HG02885 (cell line): ENCODE measurements at regions not wholly inside any gene's neighbourhood (a gene's known extent, or its start where the extent isn't known, plus 50 kb on each side); places are given as distances from the start of the nearest gene placed in this dataset.

Experiments used
- ATAC-seq: cut with Tn5 transposase; IDR thresholded peaks from one replicate; pipeline ENCODE4 v1.9.1; 2021; ENCODE audit warnings: mild to moderate bottlenecking; ENCODE audit not compliant: unreplicated experiment, poor library complexity

DNA sequence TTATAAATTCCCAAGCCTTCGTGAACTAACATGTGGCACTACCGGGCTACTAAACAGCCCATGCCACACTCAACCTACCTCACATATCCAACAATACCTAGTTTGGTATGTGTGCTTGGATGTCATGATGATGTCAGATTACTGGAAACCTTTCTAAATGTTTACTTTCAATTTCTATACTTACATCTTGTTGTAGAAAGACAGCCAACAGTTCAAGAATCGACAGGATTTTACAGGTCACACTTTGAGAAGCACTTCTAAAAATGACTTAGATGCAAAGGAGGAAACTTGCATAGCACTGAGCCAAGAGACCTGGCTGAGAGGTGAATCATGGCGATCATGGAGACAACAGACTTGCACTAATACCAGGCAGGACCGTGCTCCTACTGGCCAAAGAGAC, 209.9 kb downstream of the COL4A1 start:
- no peak for ATAC-seq

DNA sequence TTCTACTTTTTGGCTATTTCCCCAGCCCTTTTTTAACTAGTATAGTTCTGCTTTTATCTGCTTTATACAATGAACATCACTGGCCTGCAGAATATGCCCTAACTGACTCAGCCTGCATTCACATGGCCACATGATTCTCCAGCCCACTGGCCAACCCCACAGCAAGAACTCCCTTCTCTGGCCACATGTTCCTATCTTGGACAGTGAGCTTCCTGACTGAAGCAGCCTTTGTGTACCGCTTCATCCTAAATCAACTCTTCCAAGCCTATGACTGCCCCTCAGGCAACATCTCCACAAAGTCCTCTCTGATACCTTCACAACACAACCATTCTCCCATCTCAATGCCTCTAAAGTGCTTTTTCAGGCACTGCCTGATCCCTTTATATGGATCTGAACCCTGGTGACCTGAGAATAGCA, 214.1 kb downstream of the COL4A1 start:
- no peak for ATAC-seq

DNA sequence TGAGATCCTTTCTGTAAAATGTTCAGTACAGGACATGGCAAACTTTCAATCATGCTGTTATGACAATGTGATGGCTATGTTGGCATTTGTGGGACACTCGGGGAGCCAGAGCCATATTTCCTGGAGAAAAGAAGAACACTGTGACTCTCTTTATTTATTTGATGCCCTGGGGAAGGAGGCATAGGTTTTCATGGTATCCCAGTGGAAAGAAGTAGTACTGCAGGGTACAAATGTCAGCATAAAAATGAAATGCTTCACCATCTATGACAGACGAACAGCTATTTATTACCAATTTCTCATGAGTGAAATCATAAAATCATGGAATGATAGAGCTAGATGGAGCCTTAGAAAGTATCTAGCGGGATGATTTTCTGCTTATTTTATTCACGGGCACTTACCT, 217.1 kb downstream of the COL4A1 start:
- ATAC-seq = no peak

DNA sequence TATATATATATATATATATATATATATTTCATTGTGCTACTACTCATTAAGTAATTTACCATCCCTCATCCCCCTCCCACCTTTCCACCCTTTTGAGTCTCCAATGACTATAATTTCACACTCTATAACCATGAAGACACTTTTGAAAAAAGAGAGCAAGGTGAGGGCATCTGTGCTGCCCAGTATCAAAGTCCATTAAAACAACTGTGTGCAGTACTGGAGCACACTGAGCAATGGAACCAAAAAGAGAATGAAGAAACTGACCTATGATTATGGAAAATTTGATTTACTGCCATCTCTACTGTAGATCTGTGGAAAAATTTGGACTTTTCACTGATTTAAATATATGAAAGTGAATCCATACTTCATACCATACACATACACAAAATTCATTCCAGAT, 217.9 kb downstream of the COL4A1 start:
- no peak for ATAC-seq

DNA sequence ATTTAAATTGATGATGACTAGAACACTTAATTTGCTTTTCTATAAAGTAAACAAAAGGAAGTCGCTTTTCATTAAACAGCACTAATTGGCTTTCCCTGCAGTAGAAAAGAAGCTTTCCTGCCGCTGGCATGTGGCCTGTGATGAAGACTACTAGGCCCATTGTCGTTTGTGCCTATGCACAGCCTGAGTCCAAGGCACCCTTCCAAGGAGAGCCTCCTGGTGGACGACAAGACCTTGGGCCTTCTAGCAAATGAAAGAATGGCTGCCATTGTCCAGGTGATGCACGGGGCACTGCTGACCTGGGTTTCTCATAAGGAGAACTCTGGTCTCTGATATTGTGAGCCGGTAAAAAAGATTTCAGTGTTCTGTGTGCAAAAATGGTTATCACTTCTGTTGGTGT, 233.0 kb downstream of the COL4A1 start:
- ATAC-seq = no peak

DNA sequence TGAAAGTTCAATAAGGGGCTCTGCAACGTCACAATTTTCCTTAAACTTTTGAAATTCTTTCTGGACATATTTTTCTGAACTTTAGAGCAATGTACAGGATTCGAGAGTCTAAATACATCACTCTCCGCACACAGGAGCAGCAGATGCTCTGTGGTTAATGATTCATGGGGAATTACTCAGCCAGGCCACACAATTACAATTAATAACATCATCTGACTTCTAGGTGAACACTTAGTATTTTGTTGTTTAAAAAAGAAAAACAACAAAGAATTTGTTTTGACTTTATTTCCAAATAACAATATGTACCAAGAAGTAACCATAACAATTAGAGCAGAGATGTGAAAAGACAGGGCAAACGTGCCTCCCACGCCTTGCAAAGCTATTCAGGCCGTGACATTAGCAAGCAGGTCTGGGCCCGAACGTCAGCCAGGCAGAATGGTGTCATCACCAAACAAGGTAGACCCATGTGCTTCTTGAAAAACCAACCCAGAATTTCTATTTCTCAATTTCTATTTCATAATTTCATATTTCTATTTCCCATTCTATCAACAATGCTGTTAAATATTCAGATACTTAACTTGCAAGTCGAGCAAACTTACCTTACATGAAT, 236.3 kb downstream of the COL4A1 start:
- ATAC-seq = no peak

DNA sequence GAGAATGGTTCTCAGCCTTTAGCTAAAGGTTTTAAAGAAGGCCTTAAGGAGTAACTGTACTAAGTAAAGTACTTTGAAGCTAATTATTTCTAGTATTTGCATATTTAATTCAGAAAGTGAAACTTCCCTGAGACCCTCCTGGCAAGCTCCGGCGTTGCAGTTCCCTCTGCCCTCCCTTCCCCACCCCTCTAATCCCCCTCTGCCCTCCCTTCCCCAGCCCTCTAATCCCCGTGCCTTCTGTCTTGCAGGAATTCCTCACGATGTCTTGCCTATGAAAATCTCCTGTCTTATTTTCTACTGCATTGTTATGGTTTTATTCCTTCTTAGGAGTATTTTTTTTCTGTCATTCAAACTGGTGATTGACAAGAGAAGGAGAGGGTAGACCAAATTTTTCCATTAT, 236.9 kb downstream of the COL4A1 start:
- ATAC-seq = no peak

DNA sequence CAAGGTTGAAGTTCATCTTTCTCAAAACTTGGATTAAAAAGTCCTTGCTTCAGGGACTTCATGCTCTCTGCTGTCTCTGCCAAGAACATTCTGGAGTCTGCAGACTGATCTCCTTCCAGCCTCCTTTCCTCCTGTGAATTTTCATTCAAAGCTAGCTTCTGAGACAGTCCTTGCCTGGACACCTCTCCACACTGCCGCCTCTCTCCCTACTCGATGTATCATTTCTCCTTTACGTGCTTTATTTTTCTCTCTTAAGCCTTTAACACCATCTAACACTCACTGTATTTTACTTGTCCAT, 238.8 kb downstream of the COL4A1 start:
- no peak for ATAC-seq

DNA sequence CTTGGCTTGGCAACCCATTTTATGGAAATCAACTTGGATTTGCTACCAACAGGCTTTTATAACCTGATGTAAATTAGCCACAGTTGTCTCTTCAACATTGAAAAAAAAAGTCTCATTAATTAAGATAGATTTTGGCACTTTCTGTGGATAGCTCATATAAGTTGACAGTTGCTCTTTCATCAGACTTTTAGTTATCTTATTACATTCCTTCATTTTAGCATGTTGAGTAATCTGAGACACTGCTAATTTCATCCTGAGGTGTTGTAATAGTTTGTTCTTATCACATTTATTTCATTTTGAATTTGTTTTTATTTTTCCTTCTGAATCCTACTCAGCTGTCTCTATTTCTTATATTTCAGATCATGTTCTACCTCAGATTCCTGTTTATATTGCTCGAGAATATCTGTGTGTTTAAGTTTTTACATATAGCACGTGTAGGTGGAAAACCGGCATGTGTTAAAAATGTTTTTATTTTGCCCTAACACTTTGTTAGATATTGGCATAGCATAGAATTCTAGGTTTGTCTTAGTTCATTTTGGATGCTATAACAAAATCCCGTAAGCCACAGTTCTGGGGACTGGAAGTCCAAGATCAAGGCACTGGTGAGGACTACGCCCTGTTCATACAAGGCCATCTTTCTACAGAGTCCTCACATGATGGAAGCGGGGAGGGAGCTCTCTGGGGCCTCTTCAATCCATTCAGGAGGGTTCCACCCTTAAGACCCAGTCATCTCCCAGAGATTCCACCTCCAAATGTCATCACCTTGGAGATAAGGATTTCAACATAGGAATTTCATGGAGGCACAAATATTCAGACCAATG, 239.4 kb downstream of the COL4A1 start:
- no peak for ATAC-seq

DNA sequence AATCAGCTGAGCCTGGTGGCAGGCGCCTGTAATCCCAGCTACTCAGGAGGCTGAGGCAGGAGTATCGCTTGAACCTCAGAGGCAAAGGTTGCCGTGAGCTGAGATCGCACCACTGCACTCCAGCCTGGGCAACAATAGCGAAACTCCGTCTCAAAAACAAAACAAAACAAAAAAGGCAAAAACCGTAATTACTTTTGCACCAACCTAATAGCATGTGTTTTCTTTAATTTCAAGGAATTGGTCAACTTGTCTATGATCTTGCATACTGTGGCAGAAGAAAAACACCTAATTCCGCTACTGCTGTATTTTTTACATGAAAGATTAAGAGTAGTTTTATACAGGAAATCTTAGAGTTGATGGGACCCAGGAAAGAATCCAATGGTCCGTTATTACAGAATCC, 241.2 kb downstream of the COL4A1 start:
- no peak for ATAC-seq

DNA sequence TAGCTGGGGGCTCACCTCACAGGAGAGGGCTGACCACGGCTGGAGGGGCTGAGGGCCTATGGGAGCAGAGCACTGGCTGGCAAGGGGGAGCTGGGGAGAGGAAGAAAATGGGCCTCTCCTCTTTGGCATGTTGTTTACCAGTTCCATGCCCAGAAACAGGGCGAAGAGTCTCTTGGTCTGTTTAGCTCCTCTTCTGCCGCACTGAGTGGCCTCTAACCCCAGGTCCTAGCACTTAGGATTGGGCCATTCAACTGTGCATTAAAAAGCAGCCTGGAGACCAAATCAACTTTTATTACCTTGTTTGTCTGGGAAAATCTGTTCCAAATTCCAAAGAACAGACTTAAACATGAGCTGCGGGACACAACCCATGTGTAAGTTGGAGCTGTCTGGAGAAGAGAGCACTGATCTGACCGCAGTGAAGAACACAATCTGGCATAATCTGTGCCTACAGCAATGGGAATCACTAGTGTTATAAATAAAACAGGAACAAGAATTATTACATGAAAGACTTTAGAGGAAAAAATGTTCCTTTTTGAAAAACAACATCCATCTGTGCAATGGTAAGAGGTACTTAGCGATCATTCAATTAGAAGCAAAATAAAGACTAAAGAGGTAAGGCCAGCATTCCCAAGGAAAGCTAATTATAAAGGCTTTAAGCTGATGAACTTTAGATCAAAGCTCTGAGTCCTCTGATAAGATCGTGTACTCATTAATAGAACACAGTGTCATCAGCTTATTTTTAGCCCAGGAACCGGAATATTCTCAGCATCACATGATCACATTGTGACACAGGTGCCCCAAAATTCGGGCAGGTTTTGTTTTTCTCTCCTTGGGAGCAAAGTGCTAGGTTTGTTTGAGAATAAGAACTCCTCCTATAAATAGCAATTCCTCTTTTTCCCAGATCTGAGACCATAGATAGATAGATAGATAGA, 243.2 kb downstream of the COL4A1 start:
- ATAC-seq = no peak

DNA sequence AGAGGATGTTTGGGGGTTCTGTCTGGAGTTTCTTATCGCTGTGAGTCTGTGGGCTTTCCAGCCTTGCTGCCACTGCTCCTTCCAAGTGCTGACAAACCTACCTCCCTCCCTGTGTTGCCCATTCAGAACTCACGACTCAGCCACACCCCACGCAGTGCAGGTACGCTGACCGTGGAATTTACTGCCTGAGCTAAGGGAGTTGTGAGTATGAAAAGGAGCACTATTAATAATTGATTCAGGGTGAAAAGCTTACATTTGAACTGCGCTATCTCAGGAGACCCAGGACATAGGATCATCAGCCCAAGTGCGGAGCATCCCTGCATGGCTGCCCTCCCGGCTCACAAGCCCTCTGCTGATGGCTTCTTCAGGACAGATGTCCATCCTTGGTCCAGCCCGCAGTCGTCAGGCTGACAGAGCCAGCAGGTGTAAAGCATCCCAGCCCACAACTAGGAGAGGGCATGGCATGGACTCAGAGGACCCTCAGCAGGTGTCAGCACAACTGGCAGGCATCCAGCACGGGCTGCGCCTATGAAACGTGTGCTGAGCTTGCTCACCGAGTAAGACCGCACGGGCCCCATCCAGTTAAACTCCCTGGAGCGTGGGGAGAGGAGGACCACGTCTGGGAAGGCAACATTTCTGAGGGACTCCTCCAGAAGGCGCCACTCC, 244.0 kb downstream of the COL4A1 start:
- ATAC-seq = no peak

DNA sequence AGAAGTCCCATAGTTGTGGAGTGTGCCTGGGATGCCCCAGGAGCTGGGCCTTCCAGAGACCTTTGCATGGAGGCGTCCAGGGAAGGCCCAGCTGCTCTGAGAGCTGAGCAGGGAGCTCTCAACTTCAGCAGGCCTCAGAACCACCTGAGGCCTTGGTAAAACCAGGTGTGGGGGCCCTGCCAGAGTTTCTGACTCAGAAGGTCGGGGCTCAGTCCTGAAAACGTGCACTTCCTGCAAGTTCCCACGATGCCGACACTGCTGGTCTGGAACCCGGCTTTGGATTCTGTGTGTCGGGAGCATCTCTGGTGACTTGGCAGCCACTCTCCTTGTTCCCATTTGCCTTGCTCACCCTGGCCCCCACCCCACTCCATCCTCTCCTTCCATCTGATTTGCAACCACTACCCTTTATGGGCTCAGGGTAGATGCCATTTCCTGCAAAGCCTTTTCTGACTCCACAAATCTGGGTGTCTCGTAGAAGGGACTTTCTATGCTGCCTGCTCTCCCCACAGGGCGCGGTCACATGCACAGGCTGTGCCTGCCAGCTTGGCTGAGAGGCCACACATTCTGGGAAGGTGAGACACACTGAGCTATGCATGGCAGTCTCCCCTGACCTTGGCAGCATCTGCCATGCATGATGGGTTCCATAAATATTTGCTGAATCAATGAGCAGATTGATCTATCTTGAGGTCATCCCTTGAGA, 244.7 kb downstream of the COL4A1 start:
- ATAC-seq = no peak

DNA sequence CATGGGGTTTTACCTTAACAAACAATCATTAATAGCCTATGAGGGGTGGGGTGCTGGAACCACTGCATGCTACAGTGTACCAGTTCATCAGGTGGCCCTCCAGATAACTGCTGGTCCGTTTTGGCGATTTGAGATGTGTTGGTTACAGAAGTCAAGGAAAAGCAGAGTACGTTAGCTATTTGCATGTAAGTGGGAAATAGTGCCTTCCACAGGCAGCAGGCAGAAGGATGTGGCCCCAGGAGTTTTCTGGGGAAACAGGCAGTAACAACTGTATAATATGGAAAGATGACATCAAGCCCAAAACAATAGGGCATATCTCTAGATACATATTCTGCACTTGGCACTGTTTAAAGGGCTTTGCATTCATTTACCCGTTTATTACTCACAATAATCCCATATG, 245.7 kb downstream of the COL4A1 start:
- ATAC-seq = no peak

DNA sequence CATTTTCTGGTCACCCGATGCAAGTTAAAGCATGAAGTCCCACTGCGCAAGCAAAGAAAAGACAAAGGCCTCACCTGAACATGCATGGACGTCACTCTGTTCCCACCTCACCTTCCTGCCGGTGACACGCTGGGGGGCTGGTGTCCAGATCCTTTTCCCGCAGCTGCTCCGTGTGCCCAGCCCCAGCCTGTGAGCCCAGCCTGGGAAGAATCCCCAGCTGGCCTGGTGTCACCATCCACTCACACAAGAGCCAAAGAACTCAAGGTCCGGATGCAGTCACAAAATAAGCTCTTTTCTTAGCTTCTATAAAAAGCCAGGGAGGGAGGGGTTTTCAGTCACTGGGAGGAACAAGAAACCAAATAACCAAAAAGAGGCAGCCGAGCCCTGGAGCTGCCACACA, 249.9 kb downstream of the COL4A1 start:
- no peak for ATAC-seq

DNA sequence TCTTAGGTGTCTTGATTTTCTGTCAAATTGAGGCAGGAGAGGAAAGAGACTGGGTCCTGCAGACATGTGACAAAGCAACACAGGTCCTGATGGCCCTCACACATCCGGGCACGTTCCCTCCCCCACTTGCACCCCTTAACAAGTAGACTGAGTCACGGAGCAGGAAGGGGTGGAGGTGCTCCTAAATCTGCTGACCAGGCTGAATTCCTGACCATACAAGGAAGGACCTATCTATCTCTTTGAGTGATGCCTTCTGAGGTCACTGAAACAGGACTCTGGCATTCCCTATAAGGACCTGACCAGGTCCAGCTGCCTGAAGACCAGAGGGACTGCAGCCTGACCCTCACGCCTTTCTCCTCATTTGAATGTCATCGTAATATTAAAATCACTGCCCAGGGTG, 250.3 kb downstream of the COL4A1 start:
- no peak for ATAC-seq

DNA sequence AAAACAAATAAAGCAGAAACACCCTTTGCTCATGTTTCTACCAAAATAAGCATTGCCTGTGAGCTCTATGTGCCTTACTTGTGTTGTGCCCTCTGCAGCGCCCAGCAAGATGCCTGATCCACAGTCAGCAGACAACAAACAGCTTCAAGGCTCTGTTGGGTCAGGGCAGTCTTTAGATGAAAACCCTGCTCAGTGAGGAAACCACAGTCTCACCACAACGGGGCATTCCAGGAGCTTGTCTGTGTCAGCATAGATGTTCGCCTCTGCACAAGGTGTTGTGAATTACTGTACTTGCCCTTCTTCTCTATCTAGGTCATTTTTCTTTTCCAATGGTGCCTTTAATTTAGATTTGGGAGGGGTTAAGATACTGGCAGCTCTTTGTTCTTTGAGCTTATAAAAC, 251.9 kb downstream of the COL4A1 start:
- peak; percentile 81 for ATAC-seq

DNA sequence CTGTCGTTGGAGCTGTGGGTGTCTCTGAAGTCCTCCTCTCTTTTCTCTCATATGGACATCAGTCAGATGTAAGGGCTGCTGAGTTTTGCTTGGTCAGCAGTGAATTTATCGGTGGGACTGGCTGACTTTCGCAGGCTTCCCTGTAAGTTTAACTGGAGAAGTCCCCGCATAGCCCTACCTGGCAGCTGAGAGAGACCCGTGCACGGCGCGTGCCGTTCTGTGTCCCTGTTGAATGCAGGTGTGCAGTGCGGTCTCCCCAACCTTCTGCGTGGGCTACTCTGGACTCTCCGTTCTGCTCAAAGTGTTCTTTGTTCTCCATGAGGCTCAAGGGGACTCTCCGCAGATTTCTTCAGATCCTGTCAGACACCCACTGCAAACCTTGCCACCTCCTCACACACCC, 252.9 kb downstream of the COL4A1 start:
- no peak for ATAC-seq

DNA sequence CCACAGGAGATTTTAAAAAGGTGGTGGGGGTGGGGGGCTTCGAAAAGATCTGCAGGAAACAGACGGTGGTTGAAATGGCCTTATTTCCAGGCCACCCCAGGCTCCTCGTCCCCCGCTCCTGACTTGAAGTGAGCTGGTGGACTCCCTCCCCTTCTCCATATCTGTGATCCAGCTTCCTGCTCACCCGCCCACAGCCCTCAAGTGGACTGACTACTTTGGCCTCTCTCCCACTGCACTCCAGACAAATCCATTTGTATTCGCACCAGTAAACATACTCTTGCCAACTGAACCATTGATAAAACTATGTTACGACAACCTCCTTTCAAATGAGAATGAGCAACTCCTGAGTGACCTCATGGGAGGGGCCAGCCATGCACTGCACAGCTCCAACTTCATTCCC, 259.5 kb downstream of the COL4A1 start:
- ATAC-seq = no peak

DNA sequence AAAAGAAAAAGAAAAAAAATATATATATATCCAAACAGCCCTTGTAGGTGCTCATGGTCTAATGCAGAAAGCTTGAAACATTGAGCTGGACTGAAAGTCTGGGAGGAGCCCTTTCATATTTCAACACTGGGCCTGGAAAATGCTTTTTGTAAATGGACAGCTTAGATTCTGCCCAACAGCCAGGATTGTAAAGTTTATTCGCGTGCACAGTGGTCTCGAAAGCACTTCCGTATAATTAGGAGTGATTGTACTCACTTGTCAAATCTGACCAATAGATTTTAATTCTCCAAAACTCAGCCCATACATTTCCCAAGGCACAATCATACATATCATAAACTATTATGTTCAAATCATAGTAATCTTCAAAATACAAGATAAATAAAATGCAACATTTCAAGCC, 260.1 kb downstream of the COL4A1 start:
- no peak for ATAC-seq
